ENCODE measurements at regions not wholly inside any gene's neighbourhood (a gene's known extent, or its start where the extent isn't known, plus 50 kb on each side); places are given as distances from the start of the nearest gene placed in this dataset.

GRCh38 chr3:191761906-191762305, 300.9 kb downstream of the PYDC2 start:
- ChIA-PET POLR2A (no interaction called here), CTCF (no interaction called here)
- no peak for TF ChIP-seq CTCF (IDR thresholded peaks at IDR 0.05; ENCODE audit: insufficient read depth, low read length, missing control alignments)
- H3K4me3 ChIP-seq (ENCODE audit: low read depth, low read length): no peak overlapping the region
- DNase-seq (ENCODE audit: low read depth, low spot score): no peak

- POLR2A ChIA-PET: no interaction called here
- peak overlapping the region; percentile 39 for H3K4me3 ChIP-seq (ENCODE audit: low read depth, low read length)
- CTCF ChIA-PET: no interaction called here
Measured at GRCh38 chr3:191762323-191762960, 301.5 kb downstream of the PYDC2 start.

GRCh38 chr3:191768421-191768820, 307.5 kb downstream of the PYDC2 start:
- TF ChIP-seq CTCF (IDR thresholded peaks at IDR 0.05; ENCODE audit: insufficient read depth, low read length, missing control alignments): no peak
- no peak for DNase-seq (ENCODE audit: low read depth, low spot score)
- H3K4me3 ChIP-seq (ENCODE audit: low read depth, low read length): no peak overlapping the region
- CTCF ChIA-PET: no interaction called here
- POLR2A ChIA-PET: no interaction called here

More at GRCh38 chr3:191762323-191762960, 301.5 kb downstream of the PYDC2 start:
- TF ChIP-seq CTCF (IDR thresholded peaks at IDR 0.05; ENCODE audit: insufficient read depth, low read length, missing control alignments): no peak
- peak; percentile 76 for DNase-seq (ENCODE audit: low read depth, low spot score)

- TF ChIP-seq CTCF (IDR thresholded peaks at IDR 0.05; ENCODE audit: insufficient read depth, low read length, missing control alignments): no peak
- ChIA-PET CTCF (no interaction called here), POLR2A (no interaction called here)
- DNase-seq (ENCODE audit: low read depth, low spot score): no peak
- H3K4me3 ChIP-seq (ENCODE audit: low read depth, low read length): no peak overlapping the region
Measured at GRCh38 chr3:191770541-191770940, 309.6 kb downstream of the PYDC2 start.

GRCh38 chr3:191774485-191774884, 313.5 kb downstream of the PYDC2 start:
- H3K4me3 ChIP-seq (ENCODE audit: low read depth, low read length): no peak overlapping the region
- POLR2A ChIA-PET: no interaction called here
- no peak for TF ChIP-seq CTCF (IDR thresholded peaks at IDR 0.05; ENCODE audit: insufficient read depth, low read length, missing control alignments)
- CTCF ChIA-PET: no interaction called here
- DNase-seq (ENCODE audit: low read depth, low spot score): peak; percentile 90

- ChIA-PET POLR2A (interaction anchor here (0.6 to 1.3 kb wide), 2 partner anchors 13 to 42 kb away, joined by 3 read pairs; no protein-coding TSS in a partner anchor), CTCF (no interaction called here)
- peak; percentile 55 for DNase-seq (ENCODE audit: low read depth, low spot score)
- H3K4me3 ChIP-seq (ENCODE audit: low read depth, low read length): no peak overlapping the region
- TF ChIP-seq CTCF (IDR thresholded peaks at IDR 0.05; ENCODE audit: insufficient read depth, low read length, missing control alignments): no peak
Measured at GRCh38 chr3:191775451-191776233, 314.7 kb downstream of the PYDC2 start.
